ENCODE measurements at regions not wholly inside any gene's neighbourhood (a gene's known extent, or its start where the extent isn't known, plus 50 kb on each side); places are given as distances from the start of the nearest gene placed in this dataset.

GRCh38 chr10:42113158-42113450 lies 525.3 kb downstream of the ZNF33B start:
- TF ChIP-seq CTCF (IDR thresholded peaks at IDR 0.05; ENCODE audit: borderline replicate concordance, extremely low read depth, low read length, poor library complexity, severe bottlenecking), result no peak
- TF ChIP-seq EZH2 (IDR thresholded peaks at IDR 0.05; ENCODE audit: borderline replicate concordance, low read depth, low read length, severe bottlenecking), result no peak

All from DND-41 (cell line).